A673 (cell line): ENCODE measurements at regions not wholly inside any gene's neighbourhood (a gene's known extent, or its start where the extent isn't known, plus 50 kb on each side); places are given as distances from the start of the nearest gene placed in this dataset.

Experiments
- BruUV-seq: library from RNA; stranded (reverse); fragments of 400-500 nt; replicated peaks from 2 replicates; lab custom pipeline; 2021; lab: Mats Ljungman, UMichigan
- CTCF ChIA-PET: fragments of 300-600 bp; sonication (Branson Sonifier 250); formaldehyde crosslinking; loops from one replicate; lab custom pipeline; 2022; ENCODE audit warnings: antibody characterized with exemption; lab: Charles Lee
- POLR2A ChIA-PET: fragments of 300-600 bp; sonication (Branson Sonifier 250); formaldehyde crosslinking; loops from one replicate; lab custom pipeline; 2022; ENCODE audit warnings: antibody characterized with exemption; ENCODE audit not compliant: low non-redundant PET; lab: Charles Lee
- DNase-seq: peaks from one replicate; pipeline ENCODE4 v3.0.0-alpha.2; 2015; ENCODE audit warnings: low spot score
- H3K27ac ChIP-seq: fragments of 200-600 bp; sonication (generic); 2 replicates; pipeline ENCODE4 v1.5.1; 2016; ENCODE audit warnings: mixed run types, low read depth, mild to moderate bottlenecking, mixed read lengths, antibody characterized with exemption, low read length; ENCODE audit not compliant: poor library complexity, severe bottlenecking
- H3K27me3 ChIP-seq: fragments of 200-600 bp; sonication (generic); replicated peaks from 2 replicates; pipeline ENCODE4 v1.6.1; 2017; ENCODE audit warnings: mixed run types, low read depth, mild to moderate bottlenecking, mixed read lengths, antibody characterized with exemption, low read length; ENCODE audit not compliant: insufficient read depth, poor library complexity
- H3K36me3 ChIP-seq: fragments of 200-600 bp; sonication (generic); 2 replicates; pipeline ENCODE4 v1.6.1; 2016; ENCODE audit warnings: mixed run types, mild to moderate bottlenecking, mixed read lengths, antibody characterized with exemption, low read length; ENCODE audit not compliant: insufficient read depth, poor library complexity, severe bottlenecking
- H3K4me1 ChIP-seq: fragments of 200-600 bp; sonication (generic); 2 replicates; pipeline ENCODE4 v1.6.1; 2017; ENCODE audit warnings: mixed run types, mild to moderate bottlenecking, mixed read lengths, antibody characterized with exemption, low read length; ENCODE audit not compliant: insufficient read depth, poor library complexity, severe bottlenecking
- H3K4me3 ChIP-seq: fragments of 200-600 bp; sonication (generic); 2 replicates; pipeline ENCODE4 v1.5.1; 2016; ENCODE audit warnings: low read depth, mixed run types, mild to moderate bottlenecking, mixed read lengths, low read length; ENCODE audit not compliant: poor library complexity, severe bottlenecking
- H3K9me3 ChIP-seq: fragments of 200-600 bp; sonication (generic); 2 replicates; pipeline ENCODE4 v1.6.1; 2016; ENCODE audit warnings: mixed run types, low read depth, mild to moderate bottlenecking, mixed read lengths, antibody characterized with exemption, low read length; ENCODE audit not compliant: poor library complexity, severe bottlenecking
- CTCF ChIP-seq: fragments of 300-800, 200-600 bp; sonication (generic); conservative IDR thresholded peaks from 2 replicates; pipeline ENCODE4 v1.5.1; 2017; ENCODE audit warnings: low read depth, mild to moderate bottlenecking, antibody characterized with exemption, low read length, moderate library complexity, mixed read lengths
- EZH2 ChIP-seq: fragments of 200-600 bp; sonication (generic); IDR thresholded peaks from 2 replicates; pipeline ENCODE4 v1.6.1; 2017; ENCODE audit warnings: borderline replicate concordance, low read depth, mild to moderate bottlenecking, mixed read lengths, antibody characterized with exemption, low read length; ENCODE audit not compliant: poor library complexity, severe bottlenecking
- intact Hi-C: fragments of 100-400 bp; cut with micrococcal nuclease; formaldehyde crosslinking; loops from one replicate; pipeline ENCODE4 v1.10.0; 2022; ENCODE audit not compliant: unreplicated experiment

- intact Hi-C loops = loop anchor here (1.0 to 10.0 kb wide), 3 partner anchors 270 to 760 kb away; no protein-coding TSS in a partner anchor
- no TSS peak for BruUV-seq
- no peak for TF ChIP-seq EZH2
- peak; percentile 57 for TF ChIP-seq CTCF
- Histone ChIP-seq H3K27me3 (peaks cover 3% of the 10 kb centered on the region), H3K36me3 (no peaks in the 10 kb centered on the region), H3K4me1 (no peaks in the 10 kb centered on the region), H3K9me3 (no peaks in the 10 kb centered on the region), H3K27ac (no peak overlapping the region), H3K4me3 (no peak overlapping the region)
- peak; percentile 53 for DNase-seq
- POLR2A ChIA-PET = no interaction called here
- CTCF ChIA-PET = interaction anchor here (0.6 to 1.4 kb wide), 7 partner anchors 78 to 724 kb away, joined by 3 to 7 read pairs (median 3); no protein-coding TSS in a partner anchor
Measured at GRCh38 chr6:138004430-138005287, 102.6 kb downstream of the PERP start.

GRCh38 chr6:138005846-138006245, 101.4 kb downstream of the PERP start:
- no peaks in the 10 kb centered on the region for H3K9me3 ChIP-seq
- no TSS peak for BruUV-seq
- intact Hi-C loops = loop anchor here (10.0 kb wide), 2 partner anchors 269 to 759 kb away; no protein-coding TSS in a partner anchor
- TF ChIP-seq CTCF = no peak
- no peak for TF ChIP-seq EZH2
- no peak overlapping the region for H3K4me3 ChIP-seq
- DNase-seq = no peak
- peaks cover 3% of the 10 kb centered on the region for H3K27me3 ChIP-seq
- no peaks in the 10 kb centered on the region for H3K36me3 ChIP-seq
- no peak overlapping the region for H3K27ac ChIP-seq
- POLR2A ChIA-PET = no interaction called here
- H3K4me1 ChIP-seq = no peaks in the 10 kb centered on the region
- CTCF ChIA-PET = no interaction called here

- no TSS peak for BruUV-seq
- no peaks in the 10 kb centered on the region for H3K36me3 ChIP-seq
- peak; percentile 52 for DNase-seq
- no peaks in the 10 kb centered on the region for H3K4me1 ChIP-seq
- H3K9me3 ChIP-seq = no peaks in the 10 kb centered on the region
- no peak overlapping the region for H3K4me3 ChIP-seq
- H3K27ac ChIP-seq = no peak overlapping the region
- intact Hi-C loops = loop anchor here (10.0 kb wide), 2 partner anchors 268 to 758 kb away; no protein-coding TSS in a partner anchor
- H3K27me3 ChIP-seq = peaks cover 3% of the 10 kb centered on the region
- ChIA-PET POLR2A (no interaction called here), CTCF (interaction anchor here (0.6 to 1.4 kb wide), 3 partner anchors 123 to 302 kb away, joined by 3 to 4 read pairs (median 4); no protein-coding TSS in a partner anchor)
- TF ChIP-seq EZH2 (no peak), CTCF (peak; percentile 75)
Measured at GRCh38 chr6:138007014-138007472, 100.2 kb downstream of the PERP start.
